ENCODE measurements at regions not wholly inside any gene's neighbourhood (a gene's known extent, or its start where the extent isn't known, plus 50 kb on each side); places are given as distances from the start of the nearest gene placed in this dataset.

- no peak overlapping the region for H3K27ac ChIP-seq (ENCODE audit: low read depth, low read length)
- no peak overlapping the region for H3K4me3 ChIP-seq (replicated peaks in 1 of 2; ENCODE audit: low read depth in 1 of 2, low read length in 2 of 2)
- H3K9ac ChIP-seq (ENCODE audit: low read length), result no peak overlapping the region
- ATAC-seq (no peak), DNase-seq (ENCODE audit: low read depth, low spot score) (no peak)
- H3K36me3 ChIP-seq (ENCODE audit: control insufficient read depth in 1 of 2, insufficient read depth in 2 of 2, low read length in 2 of 2), result no peaks in the 10 kb centered on the region
- intact Hi-C loops (cut with micrococcal nuclease), result no loop called here
- no peaks in the 10 kb centered on the region for H3K4me1 ChIP-seq (ENCODE audit: control insufficient read depth in 1 of 2, insufficient read depth in 2 of 2, low read length in 2 of 2)
- ChIA-PET RAD21 (ENCODE audit: low non-redundant PET in 1 of 2, low total read pairs in 2 of 2, uncharacterized antibody in 2 of 2, unreplicated experiment in 2 of 2) (no interaction called here), CTCF (no interaction called here), POLR2A (no interaction called here)
- H3K79me2 ChIP-seq (ENCODE audit: insufficient read depth, low read length), result no peaks in the 10 kb centered on the region
- H4K20me1 ChIP-seq (ENCODE audit: insufficient read depth), result no peaks in the 10 kb centered on the region
- no peaks in the 10 kb centered on the region for H3K9me2 ChIP-seq (ENCODE audit: insufficient read depth)
- no peak overlapping the region for H2AFZ ChIP-seq (ENCODE audit: low read depth, low read length, poor library complexity, severe bottlenecking)
- H3K27me3 ChIP-seq (ENCODE audit: insufficient read depth, low read length), result no peaks in the 10 kb centered on the region
- no peak overlapping the region for H3K4me2 ChIP-seq (ENCODE audit: low read length)
- H3K9me3 ChIP-seq (ENCODE audit: control insufficient read depth in 1 of 2, insufficient read depth in 1 of 2, low read depth in 1 of 2, low read length in 2 of 2), result peaks cover 8 to 26% of the 10 kb centered on the region in 2 experiments; a peak in 2 of 4 replicates
- BruUV-seq (replicated peaks), result no TSS peak
- no peak for TF ChIP-seq CBX3 (IDR thresholded peaks at IDR 0.05; ENCODE audit: low read depth)
- TF ChIP-seq ZFX (IDR thresholded peaks at IDR 0.05), result no peak
- TF ChIP-seq POLR2AphosphoS5 (IDR thresholded peaks at IDR 0.05; ENCODE audit: low read depth, low read length), result no peak
- no peak for TF ChIP-seq POLR2A (IDR thresholded peaks at IDR 0.05; ENCODE audit: borderline replicate concordance, extremely low read depth, insufficient read depth, insufficient read length)
- TF ChIP-seq EZH2 (IDR thresholded peaks at IDR 0.05), result no peak
- no peak for TF ChIP-seq EZH2phosphoT487 (IDR thresholded peaks at IDR 0.05; ENCODE audit: borderline replicate concordance)
- TF ChIP-seq MAX (IDR thresholded peaks at IDR 0.05), result no peak
- TF ChIP-seq CEBPB (IDR thresholded peaks at IDR 0.05; ENCODE audit: low read depth), result no peak
- TF ChIP-seq FOSL1 (IDR thresholded peaks at IDR 0.05; ENCODE audit: low read depth), result no peak
- no peak for TF ChIP-seq TCF7L2 (IDR thresholded peaks at IDR 0.05; ENCODE audit: borderline replicate concordance, extremely low read depth, insufficient read depth, insufficient read length)
- TF ChIP-seq JUND (IDR thresholded peaks at IDR 0.05), result no peak
- no peak for TF ChIP-seq EGR1 (IDR thresholded peaks at IDR 0.05; ENCODE audit: low read depth)
- TF ChIP-seq, protein P1, sequence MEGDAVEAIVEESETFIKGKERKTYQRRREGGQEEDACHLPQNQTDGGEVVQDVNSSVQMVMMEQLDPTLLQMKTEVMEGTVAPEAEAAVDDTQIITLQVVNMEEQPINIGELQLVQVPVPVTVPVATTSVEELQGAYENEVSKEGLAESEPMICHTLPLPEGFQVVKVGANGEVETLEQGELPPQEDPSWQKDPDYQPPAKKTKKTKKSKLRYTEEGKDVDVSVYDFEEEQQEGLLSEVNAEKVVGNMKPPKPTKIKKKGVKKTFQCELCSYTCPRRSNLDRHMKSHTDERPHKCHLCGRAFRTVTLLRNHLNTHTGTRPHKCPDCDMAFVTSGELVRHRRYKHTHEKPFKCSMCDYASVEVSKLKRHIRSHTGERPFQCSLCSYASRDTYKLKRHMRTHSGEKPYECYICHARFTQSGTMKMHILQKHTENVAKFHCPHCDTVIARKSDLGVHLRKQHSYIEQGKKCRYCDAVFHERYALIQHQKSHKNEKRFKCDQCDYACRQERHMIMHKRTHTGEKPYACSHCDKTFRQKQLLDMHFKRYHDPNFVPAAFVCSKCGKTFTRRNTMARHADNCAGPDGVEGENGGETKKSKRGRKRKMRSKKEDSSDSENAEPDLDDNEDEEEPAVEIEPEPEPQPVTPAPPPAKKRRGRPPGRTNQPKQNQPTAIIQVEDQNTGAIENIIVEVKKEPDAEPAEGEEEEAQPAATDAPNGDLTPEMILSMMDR (IDR thresholded peaks at IDR 0.05 in 2 of 3, conservative IDR thresholded peaks at IDR 0.05 in 1 of 3; ENCODE audit: borderline replicate concordance in 1 of 3, insufficient read depth in 1 of 3, low read depth in 2 of 3, low read length in 2 of 3), result no peak
- no peak for TF ChIP-seq RAD21 (IDR thresholded peaks at IDR 0.05; ENCODE audit: low read depth)
- TF ChIP-seq YY1 (IDR thresholded peaks at IDR 0.05; ENCODE audit: extremely low read depth, insufficient replicate concordance, low read depth, low read length), result no peak
- no peak for TF ChIP-seq SIN3A (IDR thresholded peaks at IDR 0.05; ENCODE audit: low read depth)
- no peak for TF ChIP-seq ZNF274 (IDR thresholded peaks at IDR 0.05; ENCODE audit: low read depth, low read length)
These were observed 372.1 kb downstream of the MTRR start for GRCh38 chr5:8241076-8241475.
